ENCODE measurements at regions not wholly inside any gene's neighbourhood (a gene's known extent, or its start where the extent isn't known, plus 50 kb on each side); places are given as distances from the start of the nearest gene placed in this dataset.
"Not testable (repeated sequence)": the region's sequence is repeated elsewhere in the genome, so short reads cannot be mapped to it uniquely, and the experiment has no call there.

GRCh38 chr7:34227525-34227924 lies 322.2 kb downstream of the BMPER start:
- no peak overlapping the region for H3K4me3 Mint-ChIP-seq
- H3K27ac Mint-ChIP-seq: no peak overlapping the region
- H3K9me3 Mint-ChIP-seq: peaks cover 2% of the 10 kb centered on the region
- no peak for TF ChIP-seq CTCF (conservative IDR thresholded peaks at IDR 0.05)
- no peaks in the 10 kb centered on the region for H3K36me3 Mint-ChIP-seq
- peaks cover 3% of the 10 kb centered on the region for H3K27me3 Mint-ChIP-seq
- peaks cover 10% of the 10 kb centered on the region for H3K4me1 Mint-ChIP-seq (ENCODE audit: unreplicated experiment)
- DNase-seq (ENCODE audit: extremely low spot score, unreplicated experiment): no peak

- H3K4me1 Mint-ChIP-seq (ENCODE audit: unreplicated experiment); DNase-seq (ENCODE audit: extremely low spot score, unreplicated experiment); H3K9me3 Mint-ChIP-seq; H3K4me3 Mint-ChIP-seq; H3K27ac Mint-ChIP-seq; H3K27me3 Mint-ChIP-seq; H3K36me3 Mint-ChIP-seq: not testable (repeated sequence)
These were observed 329.8 kb downstream of the BMPER start for GRCh38 chr7:34235101-34235500.

- no peak for TF ChIP-seq CTCF (conservative IDR thresholded peaks at IDR 0.05)
- no peaks in the 10 kb centered on the region for H3K4me1 Mint-ChIP-seq (ENCODE audit: unreplicated experiment)
- no peak for DNase-seq (ENCODE audit: extremely low spot score, unreplicated experiment)
- H3K27ac Mint-ChIP-seq: no peak overlapping the region
- H3K36me3 Mint-ChIP-seq: no peaks in the 10 kb centered on the region
- no peak overlapping the region for H3K4me3 Mint-ChIP-seq
- peaks cover 10% of the 10 kb centered on the region for H3K9me3 Mint-ChIP-seq
- H3K27me3 Mint-ChIP-seq: peaks cover 3% of the 10 kb centered on the region
These were observed 330.7 kb downstream of the BMPER start for GRCh38 chr7:34236057-34236456.

GRCh38 chr7:34236839-34237492 lies 331.6 kb downstream of the BMPER start:
- H3K36me3 Mint-ChIP-seq: no peaks in the 10 kb centered on the region
- no peaks in the 10 kb centered on the region for H3K27me3 Mint-ChIP-seq
- no peak for TF ChIP-seq CTCF (conservative IDR thresholded peaks at IDR 0.05)
- H3K27ac Mint-ChIP-seq: no peak overlapping the region
- no peaks in the 10 kb centered on the region for H3K4me1 Mint-ChIP-seq (ENCODE audit: unreplicated experiment)
- no peak for DNase-seq (ENCODE audit: extremely low spot score, unreplicated experiment)
- no peak overlapping the region for H3K4me3 Mint-ChIP-seq
- H3K9me3 Mint-ChIP-seq: peaks cover 10% of the 10 kb centered on the region

GRCh38 chr7:34237493-34237849 lies 332.1 kb downstream of the BMPER start:
- peaks cover 5% of the 10 kb centered on the region for H3K4me1 Mint-ChIP-seq (ENCODE audit: unreplicated experiment)
- no peak overlapping the region for H3K4me3 Mint-ChIP-seq
- no peaks in the 10 kb centered on the region for H3K36me3 Mint-ChIP-seq
- TF ChIP-seq CTCF (conservative IDR thresholded peaks at IDR 0.05): no peak
- DNase-seq (ENCODE audit: extremely low spot score, unreplicated experiment): no peak
- peaks cover 9% of the 10 kb centered on the region for H3K9me3 Mint-ChIP-seq
- no peak overlapping the region for H3K27ac Mint-ChIP-seq
- H3K27me3 Mint-ChIP-seq: no peaks in the 10 kb centered on the region

- DNase-seq (ENCODE audit: extremely low spot score, unreplicated experiment): no peak
- Mint-ChIP-seq H3K27me3 (no peaks in the 10 kb centered on the region), H3K4me3 (no peak overlapping the region), H3K36me3 (no peaks in the 10 kb centered on the region), H3K27ac (no peak overlapping the region), H3K9me3 (no peaks in the 10 kb centered on the region), H3K4me1 (ENCODE audit: unreplicated experiment) (peaks cover 6% of the 10 kb centered on the region)
- no peak for TF ChIP-seq CTCF (conservative IDR thresholded peaks at IDR 0.05)
These were observed 335.1 kb downstream of the BMPER start for GRCh38 chr7:34240417-34240816.
